SK-N-SH treated with all-trans-retinoic acid at 6 μM for 48 hours (cell line): ENCODE measurements at regions not wholly inside any gene's neighbourhood (a gene's known extent, or its start where the extent isn't known, plus 50 kb on each side); places are given as distances from the start of the nearest gene placed in this dataset.

Experiments
- ATAC-seq: fragments of 200-7000 bp; cut with Tn5 transposase; 3 replicates; pipeline ENCODE4 v1.9.1; 2020; ENCODE audit warnings: mild to moderate bottlenecking, moderate library complexity
- ARNTL ChIP-seq: fragments of 450-650 bp; formaldehyde crosslinking; IDR thresholded peaks from 2 replicates; pipeline ENCODE4 v1.5.0; 2020; ENCODE audit warnings: low read depth, mild to moderate bottlenecking, moderate library complexity, borderline replicate concordance
- BACH2 ChIP-seq: fragments of 250-450 bp; sonication (Bioruptor Pico); IDR thresholded peaks from 2 replicates; pipeline ENCODE4 v1.9.0; 2021; ENCODE audit warnings: mild to moderate bottlenecking, borderline replicate concordance
- CSDC2 ChIP-seq: fragments of 250-450 bp; sonication (Bioruptor Pico); IDR thresholded peaks from 2 replicates; pipeline ENCODE4 v1.5.0; 2020; ENCODE audit warnings: mild to moderate bottlenecking, moderate library complexity
- ESRRG ChIP-seq: fragments of 250-450 bp; sonication (Bioruptor Pico); IDR thresholded peaks from 2 replicates; pipeline ENCODE4 v1.6.1; 2021; ENCODE audit warnings: mild to moderate bottlenecking
- GLIS3 ChIP-seq: fragments of 250-450 bp; sonication (Bioruptor Pico); IDR thresholded peaks from 2 replicates; pipeline ENCODE4 v1.5.0; 2020; ENCODE audit warnings: mild to moderate bottlenecking, moderate library complexity
- ISL1 ChIP-seq: fragments of 250-450 bp; sonication (Bioruptor Pico); IDR thresholded peaks from 2 replicates; pipeline ENCODE4 v2.1.2; 2022; ENCODE audit warnings: mild to moderate bottlenecking, moderate library complexity
- OSR1 ChIP-seq: fragments of 250-450 bp; sonication (Bioruptor Pico); IDR thresholded peaks from 2 replicates; pipeline ENCODE4 v1.8.0; 2022; ENCODE audit warnings: moderate library complexity, mild to moderate bottlenecking, inconsistent platforms
- RARB ChIP-seq: fragments of 250-450 bp; sonication (Bioruptor Pico); IDR thresholded peaks from 2 replicates; pipeline ENCODE4 v1.8.0; 2021; ENCODE audit warnings: mild to moderate bottlenecking, moderate library complexity
- SNAI2 ChIP-seq: fragments of 250-450 bp; sonication (Bioruptor Pico); IDR thresholded peaks from 2 replicates; pipeline ENCODE4 v1.5.0; 2020; ENCODE audit warnings: mild to moderate bottlenecking, moderate library complexity
- TCF4 ChIP-seq: fragments of 250-450 bp; sonication (Bioruptor Pico); IDR thresholded peaks from 2 replicates; pipeline ENCODE4 v1.8.0; 2021; ENCODE audit warnings: mild to moderate bottlenecking, moderate library complexity, borderline replicate concordance
- TOX ChIP-seq: fragments of 250-450 bp; sonication (Bioruptor Pico); IDR thresholded peaks from 2 replicates; pipeline ENCODE4 v1.8.0; 2021; ENCODE audit warnings: mild to moderate bottlenecking, moderate library complexity, borderline replicate concordance
- ZFP3 ChIP-seq: fragments of 250-450 bp; sonication (Bioruptor Pico); IDR thresholded peaks from 2 replicates; pipeline ENCODE4 v1.5.0; 2020; ENCODE audit warnings: mild to moderate bottlenecking, moderate library complexity
- ZNF565 ChIP-seq: fragments of 450-650 bp; formaldehyde crosslinking; conservative IDR thresholded peaks from 2 replicates; pipeline ENCODE4 v1.5.0; 2020; ENCODE audit warnings: low read depth, mild to moderate bottlenecking, moderate library complexity
- ZNF70 ChIP-seq: fragments of 450-650 bp; formaldehyde crosslinking; IDR thresholded peaks from 2 replicates; pipeline ENCODE4 v1.5.0; 2020; ENCODE audit warnings: mild to moderate bottlenecking, moderate library complexity
- ZNF8 ChIP-seq: fragments of 450-650 bp; formaldehyde crosslinking; IDR thresholded peaks from 2 replicates; pipeline ENCODE4 v1.5.0; 2020; ENCODE audit warnings: mild to moderate bottlenecking, moderate library complexity
- TF ChIP-seq, protein P1 (sequence below): fragments of 250-450 bp; sonication (Bioruptor Pico); IDR thresholded peaks from 2 replicates; pipeline ENCODE4 v1.5.1; 2021; ENCODE audit warnings: mild to moderate bottlenecking, moderate library complexity
- TF ChIP-seq, protein P2 (sequence below): fragments of 250-450 bp; sonication (Bioruptor Pico); IDR thresholded peaks from 2 replicates; pipeline ENCODE4 v1.8.0; 2020; ENCODE audit warnings: mild to moderate bottlenecking, moderate library complexity, borderline replicate concordance
- TF ChIP-seq, protein P3 (sequence below): fragments of 250-450 bp; sonication (Bioruptor Pico); IDR thresholded peaks from 2 replicates; pipeline ENCODE4 v1.5.1; 2020; ENCODE audit warnings: low read depth, mild to moderate bottlenecking, moderate library complexity
- TF ChIP-seq, protein P4 (sequence below): fragments of 250-450 bp; sonication (Bioruptor Pico); IDR thresholded peaks from 2 replicates; pipeline ENCODE4 v1.5.0; 2020; ENCODE audit warnings: mild to moderate bottlenecking, moderate library complexity
- TF ChIP-seq, protein P5 (sequence below): fragments of 250-450 bp; sonication (Bioruptor Pico); IDR thresholded peaks from 2 replicates; pipeline ENCODE4 v1.8.0; 2021; ENCODE audit warnings: low read depth, mild to moderate bottlenecking, moderate library complexity, borderline replicate concordance

DNA sequence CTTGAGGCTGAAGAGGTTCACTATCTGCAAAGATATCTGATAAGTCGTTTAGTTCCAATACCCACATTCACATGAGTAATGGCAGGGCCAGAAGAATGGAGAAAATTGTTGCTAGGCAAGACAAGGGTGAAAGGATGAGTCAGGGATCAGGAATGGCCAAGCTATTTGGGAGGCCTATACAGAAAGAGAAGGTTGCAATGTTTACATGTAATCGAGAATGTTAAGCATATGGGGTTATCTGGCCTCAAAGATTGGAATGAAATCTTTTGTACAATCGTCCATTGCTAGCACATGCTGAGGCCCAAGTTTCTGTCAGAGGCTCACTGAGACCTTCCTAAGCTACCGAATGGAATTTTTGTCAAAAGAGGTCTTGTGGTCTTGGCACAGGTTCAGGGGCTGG is 299.9 kb upstream of the PLD5 start:
- no peak for ATAC-seq
- TF ChIP-seq ZNF70 (CRISPR knock-in tag): no peak
- TF ChIP-seq ARNTL (CRISPR knock-in tag): no peak
- no peak for TF ChIP-seq GLIS3 (CRISPR knock-in tag)
- TF ChIP-seq, protein P1, sequence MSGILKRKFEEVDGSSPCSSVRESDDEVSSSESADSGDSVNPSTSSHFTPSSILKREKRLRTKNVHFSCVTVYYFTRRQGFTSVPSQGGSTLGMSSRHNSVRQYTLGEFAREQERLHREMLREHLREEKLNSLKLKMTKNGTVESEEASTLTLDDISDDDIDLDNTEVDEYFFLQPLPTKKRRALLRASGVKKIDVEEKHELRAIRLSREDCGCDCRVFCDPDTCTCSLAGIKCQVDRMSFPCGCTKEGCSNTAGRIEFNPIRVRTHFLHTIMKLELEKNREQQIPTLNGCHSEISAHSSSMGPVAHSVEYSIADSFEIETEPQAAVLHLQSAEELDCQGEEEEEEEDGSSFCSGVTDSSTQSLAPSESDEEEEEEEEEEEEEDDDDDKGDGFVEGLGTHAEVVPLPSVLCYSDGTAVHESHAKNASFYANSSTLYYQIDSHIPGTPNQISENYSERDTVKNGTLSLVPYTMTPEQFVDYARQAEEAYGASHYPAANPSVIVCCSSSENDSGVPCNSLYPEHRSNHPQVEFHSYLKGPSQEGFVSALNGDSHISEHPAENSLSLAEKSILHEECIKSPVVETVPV (CRISPR knock-in tag): no peak
- TF ChIP-seq OSR1: no peak
- no peak for TF ChIP-seq TCF4 (CRISPR knock-in tag)
- TF ChIP-seq, all 23 proteins: peak for 0

DNA sequence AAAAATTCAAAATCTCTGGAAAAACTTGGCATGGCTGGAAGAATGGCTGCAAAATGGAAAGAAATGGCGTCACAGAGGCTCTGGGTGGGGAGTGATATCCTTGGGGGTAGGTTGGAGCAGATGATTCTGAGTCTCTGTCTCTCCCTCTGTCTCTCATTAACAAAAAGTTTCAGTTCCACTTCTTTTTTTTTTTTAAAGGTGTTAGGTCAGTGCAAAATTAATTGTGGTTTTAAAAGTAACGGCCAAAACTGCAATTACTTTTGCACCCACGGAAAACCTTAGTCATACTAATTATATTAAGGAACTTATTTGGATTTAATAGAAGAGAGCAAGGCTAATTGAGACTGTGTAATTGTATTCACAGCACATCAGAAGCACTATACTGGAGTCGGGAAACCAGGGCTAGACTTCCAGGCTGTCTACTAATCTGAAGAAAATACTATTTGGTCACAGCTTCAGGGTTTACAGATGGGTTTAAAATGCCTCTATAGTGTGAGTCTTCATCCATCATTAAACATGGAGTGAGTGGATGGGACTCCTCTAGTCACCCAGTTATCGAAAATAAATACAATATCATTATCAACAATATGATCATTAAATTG is 289.1 kb upstream of the PLD5 start:
- TF ChIP-seq, protein P2, sequence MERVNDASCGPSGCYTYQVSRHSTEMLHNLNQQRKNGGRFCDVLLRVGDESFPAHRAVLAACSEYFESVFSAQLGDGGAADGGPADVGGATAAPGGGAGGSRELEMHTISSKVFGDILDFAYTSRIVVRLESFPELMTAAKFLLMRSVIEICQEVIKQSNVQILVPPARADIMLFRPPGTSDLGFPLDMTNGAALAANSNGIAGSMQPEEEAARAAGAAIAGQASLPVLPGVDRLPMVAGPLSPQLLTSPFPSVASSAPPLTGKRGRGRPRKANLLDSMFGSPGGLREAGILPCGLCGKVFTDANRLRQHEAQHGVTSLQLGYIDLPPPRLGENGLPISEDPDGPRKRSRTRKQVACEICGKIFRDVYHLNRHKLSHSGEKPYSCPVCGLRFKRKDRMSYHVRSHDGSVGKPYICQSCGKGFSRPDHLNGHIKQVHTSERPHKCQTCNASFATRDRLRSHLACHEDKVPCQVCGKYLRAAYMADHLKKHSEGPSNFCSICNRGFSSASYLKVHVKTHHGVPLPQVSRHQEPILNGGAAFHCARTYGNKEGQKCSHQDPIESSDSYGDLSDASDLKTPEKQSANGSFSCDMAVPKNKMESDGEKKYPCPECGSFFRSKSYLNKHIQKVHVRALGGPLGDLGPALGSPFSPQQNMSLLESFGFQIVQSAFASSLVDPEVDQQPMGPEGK (CRISPR knock-in tag): no peak
- no peak for TF ChIP-seq ZNF8
- TF ChIP-seq ZNF565: no peak
- TF ChIP-seq TCF4 (CRISPR knock-in tag): no peak
- TF ChIP-seq OSR1: no peak
- no peak for TF ChIP-seq CSDC2 (CRISPR knock-in tag)
- TF ChIP-seq ARNTL (CRISPR knock-in tag): no peak
- TF ChIP-seq, protein P3, sequence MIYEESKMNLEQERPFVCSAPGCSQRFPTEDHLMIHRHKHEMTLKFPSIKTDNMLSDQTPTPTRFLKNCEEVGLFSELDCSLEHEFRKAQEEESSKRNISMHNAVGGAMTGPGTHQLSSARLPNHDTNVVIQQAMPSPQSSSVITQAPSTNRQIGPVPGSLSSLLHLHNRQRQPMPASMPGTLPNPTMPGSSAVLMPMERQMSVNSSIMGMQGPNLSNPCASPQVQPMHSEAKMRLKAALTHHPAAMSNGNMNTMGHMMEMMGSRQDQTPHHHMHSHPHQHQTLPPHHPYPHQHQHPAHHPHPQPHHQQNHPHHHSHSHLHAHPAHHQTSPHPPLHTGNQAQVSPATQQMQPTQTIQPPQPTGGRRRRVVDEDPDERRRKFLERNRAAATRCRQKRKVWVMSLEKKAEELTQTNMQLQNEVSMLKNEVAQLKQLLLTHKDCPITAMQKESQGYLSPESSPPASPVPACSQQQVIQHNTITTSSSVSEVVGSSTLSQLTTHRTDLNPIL (CRISPR knock-in tag): no peak
- TF ChIP-seq SNAI2 (CRISPR knock-in tag): no peak
- TF ChIP-seq, protein P1 (CRISPR knock-in tag): no peak
- no peak for TF ChIP-seq GLIS3 (CRISPR knock-in tag)
- TF ChIP-seq TOX: no peak
- no peak for TF ChIP-seq ZFP3 (CRISPR knock-in tag)
- no peak for TF ChIP-seq BACH2 (CRISPR knock-in tag)
- TF ChIP-seq ESRRG (CRISPR knock-in tag): no peak
- TF ChIP-seq, protein P4, sequence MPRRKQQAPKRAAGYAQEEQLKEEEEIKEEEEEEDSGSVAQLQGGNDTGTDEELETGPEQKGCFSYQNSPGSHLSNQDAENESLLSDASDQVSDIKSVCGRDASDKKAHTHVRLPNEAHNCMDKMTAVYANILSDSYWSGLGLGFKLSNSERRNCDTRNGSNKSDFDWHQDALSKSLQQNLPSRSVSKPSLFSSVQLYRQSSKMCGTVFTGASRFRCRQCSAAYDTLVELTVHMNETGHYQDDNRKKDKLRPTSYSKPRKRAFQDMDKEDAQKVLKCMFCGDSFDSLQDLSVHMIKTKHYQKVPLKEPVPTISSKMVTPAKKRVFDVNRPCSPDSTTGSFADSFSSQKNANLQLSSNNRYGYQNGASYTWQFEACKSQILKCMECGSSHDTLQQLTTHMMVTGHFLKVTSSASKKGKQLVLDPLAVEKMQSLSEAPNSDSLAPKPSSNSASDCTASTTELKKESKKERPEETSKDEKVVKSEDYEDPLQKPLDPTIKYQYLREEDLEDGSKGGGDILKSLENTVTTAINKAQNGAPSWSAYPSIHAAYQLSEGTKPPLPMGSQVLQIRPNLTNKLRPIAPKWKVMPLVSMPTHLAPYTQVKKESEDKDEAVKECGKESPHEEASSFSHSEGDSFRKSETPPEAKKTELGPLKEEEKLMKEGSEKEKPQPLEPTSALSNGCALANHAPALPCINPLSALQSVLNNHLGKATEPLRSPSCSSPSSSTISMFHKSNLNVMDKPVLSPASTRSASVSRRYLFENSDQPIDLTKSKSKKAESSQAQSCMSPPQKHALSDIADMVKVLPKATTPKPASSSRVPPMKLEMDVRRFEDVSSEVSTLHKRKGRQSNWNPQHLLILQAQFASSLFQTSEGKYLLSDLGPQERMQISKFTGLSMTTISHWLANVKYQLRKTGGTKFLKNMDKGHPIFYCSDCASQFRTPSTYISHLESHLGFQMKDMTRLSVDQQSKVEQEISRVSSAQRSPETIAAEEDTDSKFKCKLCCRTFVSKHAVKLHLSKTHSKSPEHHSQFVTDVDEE (CRISPR knock-in tag): no peak
- ATAC-seq: no peak

DNA sequence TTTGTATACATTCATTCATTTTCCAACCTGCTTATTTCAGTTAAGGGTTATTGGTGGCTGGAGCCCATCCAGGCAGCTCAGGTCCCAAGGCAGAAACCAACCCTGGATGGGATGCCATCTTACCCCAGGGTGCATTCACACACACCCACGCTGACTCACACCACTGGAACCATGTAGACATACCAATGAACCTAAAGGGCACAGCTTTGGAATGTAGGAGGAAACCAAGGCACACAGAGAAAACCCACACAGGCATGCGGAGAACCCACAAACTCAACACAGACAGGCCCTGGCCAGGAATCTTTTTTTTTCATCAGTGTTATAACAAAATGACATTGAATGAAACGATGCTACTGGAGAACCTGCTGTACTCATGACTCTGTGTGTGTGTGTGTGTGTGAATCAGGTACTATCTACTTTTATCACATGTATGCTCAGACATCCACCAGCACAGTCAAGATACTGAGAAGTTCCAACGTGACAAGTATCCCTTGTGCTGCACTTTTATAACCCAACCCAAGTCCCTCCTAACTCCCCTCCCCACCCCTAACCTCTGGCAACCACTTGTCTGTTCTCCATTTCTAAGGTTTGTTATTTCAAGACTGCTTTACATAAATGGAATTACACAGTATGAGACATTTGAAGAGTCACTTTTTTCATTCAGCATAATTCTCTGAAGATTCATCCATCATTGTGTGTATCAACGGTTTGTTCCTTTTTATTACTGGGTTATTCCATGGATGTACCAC is 286.8 kb upstream of the PLD5 start:
- ATAC-seq: no peak
- TF ChIP-seq TOX (no peak), ISL1 (CRISPR knock-in tag) (no peak), CSDC2 (CRISPR knock-in tag) (no peak), RARB (CRISPR knock-in tag) (no peak), ZNF8 (no peak), ZFP3 (CRISPR knock-in tag) (no peak), OSR1 (no peak)
- TF ChIP-seq, protein P4 (CRISPR knock-in tag): no peak
- TF ChIP-seq, protein P2 (CRISPR knock-in tag): no peak
- TF ChIP-seq, protein P5, sequence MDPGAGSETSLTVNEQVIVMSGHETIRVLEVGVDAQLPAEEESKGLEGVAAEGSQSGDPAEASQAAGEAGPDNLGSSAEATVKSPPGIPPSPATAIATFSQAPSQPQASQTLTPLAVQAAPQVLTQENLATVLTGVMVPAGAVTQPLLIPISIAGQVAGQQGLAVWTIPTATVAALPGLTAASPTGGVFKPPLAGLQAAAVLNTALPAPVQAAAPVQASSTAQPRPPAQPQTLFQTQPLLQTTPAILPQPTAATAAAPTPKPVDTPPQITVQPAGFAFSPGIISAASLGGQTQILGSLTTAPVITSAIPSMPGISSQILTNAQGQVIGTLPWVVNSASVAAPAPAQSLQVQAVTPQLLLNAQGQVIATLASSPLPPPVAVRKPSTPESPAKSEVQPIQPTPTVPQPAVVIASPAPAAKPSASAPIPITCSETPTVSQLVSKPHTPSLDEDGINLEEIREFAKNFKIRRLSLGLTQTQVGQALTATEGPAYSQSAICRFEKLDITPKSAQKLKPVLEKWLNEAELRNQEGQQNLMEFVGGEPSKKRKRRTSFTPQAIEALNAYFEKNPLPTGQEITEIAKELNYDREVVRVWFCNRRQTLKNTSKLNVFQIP (CRISPR knock-in tag): no peak
